GM18502 (cell line): ENCODE measurements at regions not wholly inside any gene's neighbourhood (a gene's known extent, or its start where the extent isn't known, plus 50 kb on each side); places are given as distances from the start of the nearest gene placed in this dataset.
"Not testable (repeated sequence)": the region's sequence is repeated elsewhere in the genome, so short reads cannot be mapped to it uniquely, and the experiment has no call there.

Experiments used
- ATAC-seq: cut with Tn5 transposase; IDR thresholded peaks from one replicate; pipeline ENCODE4 v1.9.1; 2021; ENCODE audit warnings: mild to moderate bottlenecking; ENCODE audit not compliant: unreplicated experiment, poor library complexity

DNA sequence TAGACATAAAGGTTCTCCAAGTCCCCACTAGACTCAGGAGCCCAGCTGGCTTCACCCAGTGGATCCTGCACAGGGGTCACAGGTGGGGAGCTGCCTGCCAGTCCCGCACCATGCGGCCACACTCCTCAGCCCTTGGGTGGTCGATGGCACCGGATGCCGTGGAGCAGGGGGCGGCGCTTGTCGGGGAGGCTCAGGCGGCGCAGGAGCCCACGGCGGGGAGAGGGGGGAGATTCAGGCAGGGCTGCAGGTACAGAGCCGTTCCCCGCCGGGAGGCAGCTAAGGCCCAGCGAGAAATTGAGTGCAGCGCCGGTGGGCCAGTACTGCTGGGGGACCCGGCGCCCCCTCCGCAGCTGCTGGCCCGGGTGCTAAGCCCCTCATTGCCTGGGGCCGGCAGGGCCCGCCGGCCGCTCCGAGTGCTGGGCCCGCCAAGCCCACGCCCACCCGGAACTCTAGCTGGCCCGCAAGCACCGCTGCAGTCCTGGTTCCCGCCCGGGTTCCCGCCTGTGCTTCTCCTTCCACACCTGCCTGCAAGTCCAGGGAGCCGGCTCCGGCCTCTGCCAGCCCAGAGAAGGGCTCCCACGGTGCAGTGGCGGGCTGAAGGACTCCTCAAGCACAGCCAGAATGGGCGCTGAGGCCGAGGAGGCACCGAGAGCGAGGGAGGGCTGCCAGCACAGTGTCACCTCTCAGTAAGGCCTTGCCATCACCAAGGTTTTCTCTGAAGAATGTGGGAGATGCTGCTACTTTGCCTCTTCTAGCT, 58.4 kb upstream of the PPP1R12A start:
- no peak for ATAC-seq

DNA sequence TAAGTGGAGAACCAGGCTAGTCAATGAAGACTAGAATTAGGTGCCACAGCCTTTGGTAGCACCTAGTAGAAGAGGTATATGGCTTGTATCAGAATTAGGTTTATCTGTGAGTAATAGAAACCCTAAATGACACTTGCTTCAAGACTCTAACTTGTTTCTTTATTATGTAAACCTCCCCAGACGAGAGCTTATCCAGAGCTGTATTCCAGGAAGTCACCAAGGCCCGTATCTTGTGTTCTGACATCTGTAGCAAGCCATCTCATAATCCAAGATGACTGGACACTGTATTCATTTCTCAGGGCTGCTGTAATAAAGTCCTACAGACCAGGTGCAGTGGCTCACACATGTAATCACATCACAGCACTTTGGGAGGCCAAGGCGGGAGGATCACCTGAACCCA, 56.7 kb upstream of the PPP1R12A start:
- no peak for ATAC-seq

DNA sequence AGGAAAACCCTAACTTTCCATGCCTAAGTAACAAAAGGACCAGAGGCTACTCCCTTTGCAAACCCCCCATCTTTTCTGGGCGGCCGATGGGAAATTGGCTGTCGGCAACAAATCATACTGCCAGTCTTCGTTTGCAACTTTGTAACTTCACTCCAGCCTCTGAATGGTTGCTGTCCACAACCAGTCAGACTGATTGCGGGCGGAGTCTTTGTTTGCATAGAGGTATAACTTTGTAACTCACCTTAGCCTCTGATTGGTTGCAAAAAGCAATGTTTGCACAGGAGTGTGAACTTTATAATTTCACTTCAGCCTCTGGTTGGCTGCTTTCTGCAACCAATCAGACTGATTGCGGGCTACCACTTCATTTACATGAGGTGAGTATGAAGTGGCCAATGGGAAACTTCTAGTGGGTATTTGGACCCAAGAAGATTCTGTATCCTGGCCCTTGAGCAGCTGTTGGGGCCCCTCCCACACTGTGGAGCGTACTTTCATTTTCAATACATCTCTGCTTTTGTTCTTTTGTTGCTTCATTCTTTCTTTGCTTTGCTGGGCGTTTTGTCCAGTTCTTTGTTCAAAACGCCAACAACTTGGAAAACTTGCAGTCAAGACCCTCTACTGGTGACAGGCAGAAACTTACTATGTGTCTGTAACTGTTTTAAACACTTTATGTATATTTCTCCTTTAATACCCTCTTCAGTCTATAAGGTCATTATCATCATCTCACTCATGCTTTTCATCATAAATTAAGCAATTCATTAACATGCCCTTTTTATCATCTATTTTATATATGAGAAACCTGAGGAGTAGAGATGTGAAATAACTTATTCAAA, 55.8 kb upstream of the PPP1R12A start:
- ATAC-seq, result not testable (repeated sequence)

DNA sequence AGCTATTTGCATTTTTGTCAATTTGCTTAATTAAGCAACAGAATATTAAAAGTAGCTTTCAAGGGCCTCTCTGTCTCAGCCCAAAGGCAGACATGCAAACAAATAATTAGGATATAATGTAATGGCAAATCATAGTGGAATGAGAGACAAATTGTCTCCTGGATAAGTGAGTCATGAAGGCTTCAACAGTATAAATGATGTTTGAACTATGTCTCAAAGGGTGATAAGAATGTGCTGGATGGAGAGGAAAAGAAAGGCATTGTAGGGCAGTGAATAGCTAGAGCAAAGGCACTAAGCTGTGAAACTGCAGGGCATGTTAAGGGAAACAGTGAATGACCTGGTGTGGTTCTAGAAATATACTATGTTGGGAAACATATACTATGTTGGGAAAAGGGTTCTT, 53.5 kb upstream of the PPP1R12A start:
- ATAC-seq, result no peak

DNA sequence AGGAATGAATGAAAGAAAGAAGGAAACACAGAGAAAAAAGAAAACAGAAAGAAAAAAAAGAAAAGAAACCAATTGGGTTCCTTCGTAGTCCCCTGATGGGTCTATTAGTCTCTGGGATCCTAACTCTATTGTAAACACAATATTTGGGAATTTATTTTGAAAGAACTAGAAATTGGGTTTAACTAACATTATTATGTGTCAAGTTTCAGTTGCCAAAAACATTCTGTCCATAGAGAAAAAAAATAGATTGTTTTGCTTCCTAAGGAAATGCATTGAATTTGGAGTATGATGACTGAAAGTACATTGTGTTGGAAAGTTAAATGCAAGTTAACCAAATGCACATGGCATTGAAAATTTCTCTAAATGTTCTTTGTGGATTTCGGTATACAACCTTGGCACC, 52.8 kb upstream of the PPP1R12A start:
- no peak for ATAC-seq
